Endothelial cell of umbilical vein (primary cell): ENCODE measurements at regions not wholly inside any gene's neighbourhood (a gene's known extent, or its start where the extent isn't known, plus 50 kb on each side); places are given as distances from the start of the nearest gene placed in this dataset.

Experiments
- BruUV-seq: library from RNA; stranded (reverse); fragments of 400-500 nt; replicated peaks from 2 replicates; lab custom pipeline; 2021; lab: Mats Ljungman, UMichigan
- CTCF ChIA-PET: fragments of 300-600, 350-600 bp; sonication (Branson Sonifier 250); formaldehyde crosslinking; loops from one replicate; lab custom pipeline; 2021; ENCODE audit warnings: antibody characterized with exemption, inconsistent platforms; lab: Charles Lee
- POLR2A ChIA-PET: fragments of 300-600, 350-600 bp; sonication (Branson Sonifier 250); formaldehyde crosslinking; loops from one replicate; lab custom pipeline; 2021; ENCODE audit warnings: antibody characterized with exemption, inconsistent platforms; lab: Charles Lee
- DNase-seq: peaks from one replicate; pipeline ENCODE4 v3.0.0-alpha.2; 2011; ENCODE audit warnings: low read depth, low spot score
- FAIRE-seq: peaks from 2 replicates; lab custom pipeline; 2011; peaks lifted over from hg19 to GRCh38; lab: Jason Lieb, UNC
- H2AFZ ChIP-seq: 2 replicates; pipeline ENCODE4 v1.6.0; 2012; ENCODE audit warnings: low read depth, low read length, control low read depth, inconsistent platforms
- H3K27ac ChIP-seq: 2 replicates; pipeline ENCODE4 v1.5.1; 2011; ENCODE audit warnings: low read depth, mild to moderate bottlenecking, control low read depth, low read length, moderate library complexity; ENCODE audit not compliant: insufficient read depth
- H3K27me3 ChIP-seq, 2 experiments: 2 replicates each; pipeline versions ENCODE4 v1.6.0 to v1.6.1; 2011; ENCODE audit warnings: low read length in 2 of 2, mixed read lengths in 1 of 2; ENCODE audit not compliant: control insufficient read depth in 2 of 2, insufficient read depth in 2 of 2
- H3K36me3 ChIP-seq, 2 experiments: 2 replicates in 1 of 2; 3 replicates in 1 of 2; pipeline ENCODE4 v1.5.1; 2011; ENCODE audit warnings: low read length in 2 of 2, mild to moderate bottlenecking in 1 of 2, moderate library complexity in 1 of 2; ENCODE audit not compliant: control insufficient read depth in 2 of 2, insufficient read depth in 2 of 2; ENCODE audit errors: extremely low read depth in 1 of 2
- H3K4me1 ChIP-seq: 3 replicates; pipeline ENCODE4 v1.5.1; 2011; ENCODE audit warnings: mild to moderate bottlenecking, low read length; ENCODE audit not compliant: control insufficient read depth, insufficient read depth; ENCODE audit errors: extremely low read depth
- H3K4me2 ChIP-seq: 2 replicates; pipeline ENCODE4 v1.6.1; 2011; ENCODE audit warnings: low read length, control low read depth, mixed read lengths; ENCODE audit not compliant: insufficient read depth
- H3K4me3 ChIP-seq, 3 experiments: fragments of 200-600 bp in 1 of 3; sonication (generic), shearing (Covaris generic) in 1 of 3; replicated peaks in 1 of 3; 2 replicates each; pipeline ENCODE4 v1.5.1; 2011 to 2016; ENCODE audit warnings: control low read depth in 3 of 3, low read length in 3 of 3, mild to moderate bottlenecking in 2 of 3, inconsistent platforms in 1 of 3, low read depth in 1 of 3, moderate library complexity in 1 of 3; ENCODE audit not compliant: insufficient read depth in 1 of 3
- H3K79me2 ChIP-seq: 2 replicates; pipeline ENCODE4 v1.6.0; 2012; ENCODE audit warnings: low read length, inconsistent platforms; ENCODE audit not compliant: control insufficient read depth, insufficient read depth
- H3K9ac ChIP-seq: replicated peaks from 2 replicates; pipeline ENCODE3; 2011; ENCODE audit warnings: low read length, control low read depth; ENCODE audit not compliant: insufficient read depth; ENCODE audit errors: extremely low read depth
- H3K9me1 ChIP-seq: replicated peaks from 3 replicates; pipeline ENCODE4 v1.6.0; 2011; ENCODE audit warnings: mild to moderate bottlenecking, low read length; ENCODE audit not compliant: control insufficient read depth, insufficient read depth; ENCODE audit errors: extremely low read depth
- H3K9me3 ChIP-seq: replicated peaks from 2 replicates; pipeline ENCODE4 v1.5.1; 2012; ENCODE audit warnings: low read length, inconsistent platforms; ENCODE audit not compliant: control insufficient read depth, insufficient read depth
- H4K20me1 ChIP-seq: replicated peaks from 2 replicates; pipeline ENCODE3; 2011; ENCODE audit warnings: mild to moderate bottlenecking, low read length; ENCODE audit not compliant: control insufficient read depth, insufficient read depth; ENCODE audit errors: extremely low read depth
- CTCF ChIP-seq, 2 donors: IDR thresholded peaks; 1 replicate in 1 of 2; 2 replicates in 1 of 2; pipeline ENCODE4 v1.5.1; 2011; ENCODE audit warnings: low read length in 2 of 2, mild to moderate bottlenecking in 2 of 2, moderate library complexity in 2 of 2, control low read depth in 1 of 2, inconsistent platforms in 1 of 2, low read depth in 1 of 2; ENCODE audit not compliant: insufficient read depth in 1 of 2; ENCODE audit errors: extremely low read depth in 1 of 2
- EZH2 ChIP-seq: IDR thresholded peaks from 2 replicates; pipeline ENCODE4 v1.6.1; 2012; ENCODE audit warnings: borderline replicate concordance, low read depth, mild to moderate bottlenecking, moderate library complexity, low read length, inconsistent platforms; ENCODE audit not compliant: severe bottlenecking
- FOS ChIP-seq: IDR thresholded peaks from 2 replicates; pipeline ENCODE4 v1.6.1; 2011; ENCODE audit warnings: mild to moderate bottlenecking, low read length, moderate library complexity, borderline replicate concordance; ENCODE audit not compliant: insufficient read depth
- GATA2 ChIP-seq: IDR thresholded peaks from 2 replicates; pipeline ENCODE4 v1.7.0; 2011; ENCODE audit warnings: low read depth, mild to moderate bottlenecking, moderate library complexity, mixed read lengths, low read length; ENCODE audit not compliant: insufficient read length, insufficient read depth
- JUN ChIP-seq: IDR thresholded peaks from 2 replicates; pipeline ENCODE4 v1.6.1; 2011; ENCODE audit warnings: borderline replicate concordance, low read depth; ENCODE audit not compliant: insufficient read length, insufficient read depth
- MAX ChIP-seq: IDR thresholded peaks from 2 replicates; pipeline ENCODE4 v1.6.1; 2011; ENCODE audit not compliant: insufficient read depth, insufficient read length
- MYC ChIP-seq: IDR thresholded peaks from one replicate; pipeline ENCODE4 v1.6.1; 2011; ENCODE audit warnings: mild to moderate bottlenecking, low read depth, low read length
- POLR2A ChIP-seq: IDR thresholded peaks from 2 replicates; pipeline ENCODE4 v1.6.1; 2012; ENCODE audit warnings: low read depth, mild to moderate bottlenecking, control low read depth, low read length
- POLR2AphosphoS5 ChIP-seq: IDR thresholded peaks from 2 replicates; pipeline ENCODE4 v1.6.1; 2012; ENCODE audit warnings: low read depth, mild to moderate bottlenecking, control low read depth, low read length, moderate library complexity; ENCODE audit not compliant: insufficient read depth
- dilution Hi-C: fragments of 300-500 bp; cut with MboI; formaldehyde crosslinking; loops from one replicate; pipeline ENCODE4 v1.15.0; 2019; ENCODE audit warnings: low sequenced_read_pairs; ENCODE audit not compliant: extremely low pct_ligation_motif_present
- intact Hi-C: fragments of 100-400 bp; cut with micrococcal nuclease; formaldehyde crosslinking; loops from one replicate; pipeline ENCODE4 v1.10.0; 2022

DNA sequence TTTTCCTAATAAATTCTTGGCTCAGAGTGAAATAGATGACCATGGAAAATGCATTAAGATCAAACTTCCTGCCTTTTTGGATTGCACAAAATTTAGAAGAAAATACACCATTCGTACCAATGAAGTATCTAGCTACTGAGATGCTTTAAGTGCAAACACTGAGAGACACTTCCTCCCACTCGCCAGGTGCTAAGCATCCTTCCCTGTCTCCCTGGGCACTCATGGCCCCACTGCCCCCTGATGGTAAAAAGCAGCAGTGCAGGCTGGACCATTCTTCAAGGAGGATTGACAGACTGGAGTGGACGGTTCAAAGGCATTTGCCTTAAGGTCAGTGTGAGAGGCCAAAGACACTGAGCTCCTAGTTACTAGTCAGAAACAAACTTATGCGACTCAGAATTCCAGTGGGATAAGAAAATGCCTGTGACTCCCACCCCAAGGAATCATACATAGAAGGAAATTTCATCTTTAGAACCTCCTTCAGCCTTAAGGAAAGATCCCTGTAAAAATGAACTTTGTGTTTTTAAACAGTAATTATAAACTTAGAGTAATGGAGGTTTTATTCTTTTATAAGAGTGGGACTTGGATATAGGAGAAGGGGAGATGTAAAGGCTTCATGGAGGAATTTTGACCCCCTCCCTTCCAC is 86.0 kb upstream of the SLC30A5 start:
- ChIA-PET CTCF (interaction anchor here (1.2 kb wide), 1 partner anchor 19 kb away, joined by 3 read pairs; no protein-coding TSS in a partner anchor), POLR2A (no interaction called here)
- no TSS peak for BruUV-seq
- peaks cover 9 to 14% of the 10 kb centered on the region in 2 experiments for H3K27me3 ChIP-seq
- H3K27ac ChIP-seq = no peak overlapping the region
- no peaks in the 10 kb centered on the region for H3K9me1 ChIP-seq
- no peak overlapping the region for H3K4me3 ChIP-seq
- no peak overlapping the region for H3K4me2 ChIP-seq
- intact Hi-C loops (loop anchor here (2.0 kb wide), 1 partner anchor 721 kb away; no protein-coding TSS in a partner anchor), dilution Hi-C loops (no loop called here)
- no peak overlapping the region for H2AFZ ChIP-seq
- H3K79me2 ChIP-seq = no peaks in the 10 kb centered on the region
- H3K36me3 ChIP-seq = no peaks in the 10 kb centered on the region
- no peak overlapping the region for H3K9ac ChIP-seq
- FAIRE-seq = peak; percentile 67
- TF ChIP-seq CTCF (IDR thresholded peaks at IDR 0.05; ENCODE audit: extremely low read depth in 1 of 2, insufficient read depth in 1 of 2, low read depth in 1 of 2, low read length in 2 of 2) = peak; percentile 70 to 73
- TF ChIP-seq MAX = no peak
- H3K9me3 ChIP-seq = no peaks in the 10 kb centered on the region
- no peaks in the 10 kb centered on the region for H4K20me1 ChIP-seq
- H3K4me1 ChIP-seq = no peaks in the 10 kb centered on the region
- peak; percentile 36 for DNase-seq

DNA sequence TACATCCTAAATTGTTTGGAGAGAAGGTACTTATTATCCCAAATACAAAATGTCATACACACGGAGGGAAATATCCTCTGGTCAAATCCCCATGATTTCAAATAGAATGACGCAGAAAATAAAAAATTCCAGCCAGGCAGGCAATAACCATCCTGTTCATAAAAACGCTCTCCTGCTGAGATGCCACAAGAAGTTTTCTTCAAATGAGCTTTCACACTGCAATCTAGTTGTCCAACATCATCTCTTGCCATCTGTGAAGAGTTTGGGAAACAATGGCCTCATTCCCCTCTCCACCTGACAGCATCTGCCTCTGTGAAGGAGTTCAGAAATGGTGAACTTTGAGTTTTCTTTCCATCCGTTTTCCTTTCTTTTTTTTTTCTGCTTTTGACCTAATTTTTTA is 83.3 kb upstream of the SLC30A5 start:
- no peak for DNase-seq
- intact Hi-C loops (no loop called here), dilution Hi-C loops (no loop called here)
- ChIA-PET POLR2A (no interaction called here), CTCF (interaction anchor here (2.3 kb wide), 1 partner anchor 13 kb away, joined by 8 read pairs; no protein-coding TSS in a partner anchor)
- no peaks in the 10 kb centered on the region for H3K9me3 ChIP-seq
- no peaks in the 10 kb centered on the region for H3K36me3 ChIP-seq
- no peak overlapping the region for H3K4me2 ChIP-seq
- H3K9ac ChIP-seq = no peak overlapping the region
- H3K4me3 ChIP-seq = no peak overlapping the region
- H3K27me3 ChIP-seq = peaks cover 9 to 14% of the 10 kb centered on the region in 2 experiments
- FAIRE-seq = no peak
- no peak for TF ChIP-seq POLR2A
- TF ChIP-seq POLR2AphosphoS5 = no peak
- no peak for TF ChIP-seq GATA2
- no peak for TF ChIP-seq JUN
- no peak for TF ChIP-seq MYC
- TF ChIP-seq EZH2 = no peak
- TF ChIP-seq FOS = no peak
- no peak for TF ChIP-seq CTCF (IDR thresholded peaks at IDR 0.05; ENCODE audit: extremely low read depth in 1 of 2, insufficient read depth in 1 of 2, low read depth in 1 of 2, low read length in 2 of 2)
- no peaks in the 10 kb centered on the region for H4K20me1 ChIP-seq
- no peaks in the 10 kb centered on the region for H3K79me2 ChIP-seq
- H3K27ac ChIP-seq = no peak overlapping the region
- H3K9me1 ChIP-seq = no peaks in the 10 kb centered on the region
- no peak overlapping the region for H2AFZ ChIP-seq
- no peaks in the 10 kb centered on the region for H3K4me1 ChIP-seq
- BruUV-seq = no TSS peak
